NB4 (cell line): ENCODE measurements at regions not wholly inside any gene's neighbourhood (a gene's known extent, or its start where the extent isn't known, plus 50 kb on each side); places are given as distances from the start of the nearest gene placed in this dataset.

Experiments used
- POLR2A ChIP-seq: IDR thresholded peaks from 2 replicates; pipeline ENCODE4 v1.6.1; 2011; ENCODE audit warnings: mild to moderate bottlenecking; ENCODE audit not compliant: insufficient read length; ENCODE audit errors: extremely low read depth
- TF ChIP-seq, protein P1 (sequence below): IDR thresholded peaks from one replicate; pipeline ENCODE4 v1.5.1; 2012; ENCODE audit warnings: low read depth, low read length

DNA sequence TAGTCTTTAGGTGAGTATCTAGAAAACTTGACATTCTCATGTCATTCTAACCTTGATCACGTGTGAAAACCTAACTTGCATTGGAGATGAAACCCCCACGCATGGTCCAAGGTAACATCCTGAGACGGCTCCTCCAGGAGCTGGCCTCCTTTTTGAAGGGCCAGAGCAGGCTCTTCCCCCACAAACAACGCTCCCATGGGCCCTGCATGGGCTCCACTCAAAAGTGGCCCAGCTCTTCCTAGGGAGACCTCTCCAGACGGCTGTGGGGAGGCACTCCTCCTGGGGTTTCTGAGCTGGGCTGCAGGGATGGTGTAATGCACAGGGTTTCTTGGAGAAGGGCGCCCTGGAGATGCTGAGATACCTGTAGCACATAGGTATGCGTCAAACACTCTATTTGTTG lies 296.2 kb upstream of the IRX1 start:
- TF ChIP-seq, protein P1, sequence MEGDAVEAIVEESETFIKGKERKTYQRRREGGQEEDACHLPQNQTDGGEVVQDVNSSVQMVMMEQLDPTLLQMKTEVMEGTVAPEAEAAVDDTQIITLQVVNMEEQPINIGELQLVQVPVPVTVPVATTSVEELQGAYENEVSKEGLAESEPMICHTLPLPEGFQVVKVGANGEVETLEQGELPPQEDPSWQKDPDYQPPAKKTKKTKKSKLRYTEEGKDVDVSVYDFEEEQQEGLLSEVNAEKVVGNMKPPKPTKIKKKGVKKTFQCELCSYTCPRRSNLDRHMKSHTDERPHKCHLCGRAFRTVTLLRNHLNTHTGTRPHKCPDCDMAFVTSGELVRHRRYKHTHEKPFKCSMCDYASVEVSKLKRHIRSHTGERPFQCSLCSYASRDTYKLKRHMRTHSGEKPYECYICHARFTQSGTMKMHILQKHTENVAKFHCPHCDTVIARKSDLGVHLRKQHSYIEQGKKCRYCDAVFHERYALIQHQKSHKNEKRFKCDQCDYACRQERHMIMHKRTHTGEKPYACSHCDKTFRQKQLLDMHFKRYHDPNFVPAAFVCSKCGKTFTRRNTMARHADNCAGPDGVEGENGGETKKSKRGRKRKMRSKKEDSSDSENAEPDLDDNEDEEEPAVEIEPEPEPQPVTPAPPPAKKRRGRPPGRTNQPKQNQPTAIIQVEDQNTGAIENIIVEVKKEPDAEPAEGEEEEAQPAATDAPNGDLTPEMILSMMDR: no peak
- no peak for TF ChIP-seq POLR2A
